ENCODE measurements at regions not wholly inside any gene's neighbourhood (a gene's known extent, or its start where the extent isn't known, plus 50 kb on each side); places are given as distances from the start of the nearest gene placed in this dataset.
"Not testable (repeated sequence)": the region's sequence is repeated elsewhere in the genome, so short reads cannot be mapped to it uniquely, and the experiment has no call there.

GRCh38 chr1:148309940-148310500 is 157.9 kb upstream of the NBPF11 start:
- DNase-seq = no peak

GRCh38 chr1:148308832-148309458 is 156.9 kb upstream of the NBPF11 start:
- no peak for DNase-seq

- DNase-seq = no peak
Observed at GRCh38 chr1:148307583-148308185, 155.6 kb upstream of the NBPF11 start.

- DNase-seq = not testable (repeated sequence)
Observed at GRCh38 chr1:148304935-148305334, 152.9 kb upstream of the NBPF11 start.

- DNase-seq = peak; percentile 61
Observed at GRCh38 chr1:148302586-148303364, 150.7 kb upstream of the NBPF11 start.

GRCh38 chr1:148297852-148298251 is 145.8 kb upstream of the NBPF11 start:
- not testable (repeated sequence) for DNase-seq

- DNase-seq = no peak
Observed at GRCh38 chr1:148296511-148296910, 144.4 kb upstream of the NBPF11 start.

GRCh38 chr1:148294116-148294807 is 142.2 kb upstream of the NBPF11 start:
- no peak for DNase-seq

GRCh38 chr1:148293651-148294050 is 141.6 kb upstream of the NBPF11 start:
- no peak for DNase-seq

GRCh38 chr1:148292915-148293314 is 140.8 kb upstream of the NBPF11 start:
- no peak for DNase-seq

GRCh38 chr1:148290881-148291280 is 138.8 kb upstream of the NBPF11 start:
- no peak for DNase-seq

- no peak for DNase-seq
Observed at GRCh38 chr1:148289647-148290046, 137.6 kb upstream of the NBPF11 start.

GRCh38 chr1:148285946-148286345 is 133.9 kb upstream of the NBPF11 start:
- DNase-seq = not testable (repeated sequence)

- DNase-seq = not testable (repeated sequence)
Observed at GRCh38 chr1:148280831-148281572, 128.9 kb upstream of the NBPF11 start.

- not testable (repeated sequence) for DNase-seq
Observed at GRCh38 chr1:148279002-148279542, 127.0 kb upstream of the NBPF11 start.

GRCh38 chr1:148277865-148278279 is 125.8 kb upstream of the NBPF11 start:
- DNase-seq = not testable (repeated sequence)

GRCh38 chr1:148267066-148267465 is 115.0 kb upstream of the NBPF11 start:
- DNase-seq = not testable (repeated sequence)

GRCh38 chr1:148264374-148265276 is 112.5 kb upstream of the NBPF11 start:
- no peak for DNase-seq

- DNase-seq = no peak
Observed at GRCh38 chr1:148263906-148264255, 111.8 kb upstream of the NBPF11 start.

GRCh38 chr1:148263128-148263905 is 111.2 kb upstream of the NBPF11 start:
- DNase-seq = peak; percentile 52
